HEK293 (cell line): ENCODE measurements at regions not wholly inside any gene's neighbourhood (a gene's known extent, or its start where the extent isn't known, plus 50 kb on each side); places are given as distances from the start of the nearest gene placed in this dataset.

Experiments
- CTCF ChIP-seq: fragments of 450-650 bp; formaldehyde crosslinking; IDR thresholded peaks from 2 replicates; pipeline ENCODE4 v1.5.1; 2016; ENCODE audit warnings: missing biosample characterization, missing genetic modification characterization
- ZEB2 ChIP-seq: fragments of 450-650 bp; formaldehyde crosslinking; IDR thresholded peaks from 2 replicates; pipeline ENCODE4 v1.5.1; 2016; ENCODE audit warnings: missing biosample characterization, missing genetic modification characterization
- ZNF449 ChIP-seq: fragments of 450-650 bp; formaldehyde crosslinking; IDR thresholded peaks from 2 replicates; pipeline ENCODE4 v1.5.1; 2017; ENCODE audit warnings: missing biosample characterization, mild to moderate bottlenecking, missing genetic modification characterization, moderate library complexity

- TF ChIP-seq CTCF (tag by site-specific recombination) = no peak
- TF ChIP-seq ZEB2 (tag by site-specific recombination) = no peak
- TF ChIP-seq ZNF449 (tag by site-specific recombination) = no peak
These were observed 811.6 kb upstream of the ZNF608 start for GRCh38 chr5:125558016-125558415.
